GM18505 (cell line): ENCODE measurements at regions not wholly inside any gene's neighbourhood (a gene's known extent, or its start where the extent isn't known, plus 50 kb on each side); places are given as distances from the start of the nearest gene placed in this dataset.

ENCODE experiments used
- ATAC-seq: cut with Tn5 transposase; IDR thresholded peaks from one replicate; pipeline ENCODE4 v1.9.1; 2021; ENCODE audit not compliant: unreplicated experiment
- POLR2A ChIP-seq: IDR thresholded peaks from 4 replicates; pipeline ENCODE4 v1.6.1; 2011; ENCODE audit warnings: borderline replicate concordance; ENCODE audit not compliant: insufficient read depth, insufficient read length; ENCODE audit errors: extremely low read depth

DNA sequence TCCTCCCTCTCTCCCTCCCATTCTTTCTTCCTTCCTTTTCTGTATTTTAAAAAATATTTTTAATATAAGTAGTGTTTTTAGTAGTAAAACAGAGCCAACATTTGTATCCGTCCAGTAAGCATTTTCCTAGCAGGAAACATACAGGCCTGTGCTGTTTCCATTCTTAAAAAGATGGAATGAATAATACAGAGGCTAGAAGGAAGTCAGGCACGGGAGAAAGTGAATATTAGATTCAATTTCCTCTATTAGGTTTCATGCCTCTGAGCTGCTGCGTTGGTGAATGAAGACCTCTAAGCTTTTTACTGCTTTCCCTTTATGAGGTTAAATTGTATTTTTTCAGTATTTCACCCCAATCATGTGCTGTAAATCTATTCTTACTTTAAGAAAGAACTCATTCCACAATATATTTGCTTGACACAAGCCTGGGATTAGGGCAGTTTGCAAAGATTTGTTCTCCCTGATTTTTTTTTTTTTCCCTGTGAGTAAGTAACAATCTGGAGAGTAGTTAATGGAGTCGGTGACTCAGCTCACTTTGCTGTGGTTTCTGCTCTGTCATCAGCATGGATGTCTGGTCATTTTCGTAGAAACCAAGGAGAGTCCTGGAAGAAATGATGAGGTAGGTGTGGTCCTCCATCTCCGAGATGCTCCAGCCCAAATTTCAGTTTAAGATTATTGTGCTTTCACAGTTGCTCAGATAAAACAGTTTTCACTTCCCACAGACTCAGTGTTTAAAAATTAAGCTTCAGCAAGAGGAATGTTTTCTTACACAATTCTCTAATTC, 76.1 kb upstream of the PITRM1 start:
- no peak for ATAC-seq
- no peak for TF ChIP-seq POLR2A

- ATAC-seq, result no peak
- no peak for TF ChIP-seq POLR2A
Measured at GRCh38 chr10:3245395-3245794, 72.8 kb upstream of the PITRM1 start.

GRCh38 chr10:3241967-3242650, 69.5 kb upstream of the PITRM1 start:
- no peak for TF ChIP-seq POLR2A

DNA sequence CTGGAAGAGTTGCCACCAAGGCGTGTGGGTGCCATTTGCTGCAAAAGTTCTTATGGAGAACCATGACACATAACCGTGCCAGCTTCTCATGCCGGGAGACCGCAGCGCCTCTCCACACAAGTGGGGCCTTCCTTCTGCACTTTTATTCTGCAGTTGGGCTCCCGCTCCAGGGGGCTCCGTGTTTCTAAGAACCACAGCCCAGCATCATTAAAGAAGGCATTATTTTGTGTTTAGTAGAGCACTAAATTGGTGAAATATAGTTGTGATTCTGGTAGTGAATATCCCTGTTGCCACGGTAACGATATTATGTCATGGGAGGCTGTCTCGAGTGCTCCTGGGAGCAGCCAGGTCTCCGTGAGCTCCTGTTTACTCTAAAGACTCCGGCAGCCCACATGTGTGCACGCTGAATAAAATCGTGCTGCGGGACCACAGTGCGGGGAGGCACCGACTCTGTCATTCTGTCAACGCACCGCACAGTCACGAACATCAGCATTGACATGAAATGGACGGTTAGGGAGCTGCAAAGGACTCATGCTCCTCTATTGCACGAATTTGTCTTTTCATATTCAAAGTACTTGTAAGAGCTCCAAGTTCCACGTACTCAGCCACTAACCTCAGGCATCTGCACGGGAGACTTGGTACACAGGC, 68.8 kb upstream of the PITRM1 start:
- TF ChIP-seq POLR2A, result no peak
- ATAC-seq, result no peak

More at GRCh38 chr10:3241967-3242650, 69.5 kb upstream of the PITRM1 start:
- no peak for ATAC-seq

DNA sequence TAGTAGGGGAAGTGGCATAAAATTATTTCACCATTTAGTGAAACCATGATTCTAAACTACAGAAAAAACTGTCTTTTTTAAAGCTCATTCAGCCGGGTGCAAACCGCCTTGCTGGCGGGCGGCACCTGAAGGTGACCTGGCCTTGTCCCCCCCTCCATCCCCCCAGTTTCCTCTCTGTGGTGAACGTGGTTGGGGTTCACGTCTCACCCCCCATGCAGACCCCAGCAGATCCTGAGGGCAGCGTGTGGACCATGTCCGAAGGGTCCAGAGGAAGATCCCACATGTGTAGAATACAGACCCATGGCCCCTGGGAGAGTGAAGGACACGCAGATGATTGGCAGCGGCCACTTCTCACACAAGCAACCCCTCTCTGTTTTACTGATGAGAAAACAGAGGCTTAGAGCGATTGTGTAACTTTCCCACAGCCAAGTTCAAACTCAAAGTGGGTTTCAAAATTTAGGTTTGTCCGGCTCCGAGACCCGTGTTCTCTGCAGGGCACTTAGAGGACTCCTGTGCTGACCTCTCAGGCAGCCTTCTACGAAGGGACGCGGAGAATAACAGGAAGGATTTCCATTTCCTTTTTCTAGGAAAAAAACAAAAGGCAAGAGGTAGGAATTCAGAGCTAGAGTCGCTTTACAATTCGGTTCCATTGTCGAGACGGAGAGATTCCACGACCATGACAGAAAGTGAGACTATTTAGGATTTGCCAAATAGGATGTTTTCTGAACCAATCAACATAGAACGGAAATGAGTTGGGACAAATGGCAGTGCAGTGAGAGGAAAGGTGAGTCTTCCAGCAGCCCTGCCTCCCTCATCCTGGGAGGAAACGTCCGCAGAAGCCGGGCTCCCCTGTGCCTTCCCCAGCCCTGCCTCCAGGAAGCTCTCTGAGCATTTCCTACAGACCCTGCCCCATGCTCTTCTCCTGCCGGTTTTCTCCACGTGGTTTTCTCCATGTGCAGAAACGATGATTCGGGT, 67.6 kb upstream of the PITRM1 start:
- no peak for ATAC-seq

DNA sequence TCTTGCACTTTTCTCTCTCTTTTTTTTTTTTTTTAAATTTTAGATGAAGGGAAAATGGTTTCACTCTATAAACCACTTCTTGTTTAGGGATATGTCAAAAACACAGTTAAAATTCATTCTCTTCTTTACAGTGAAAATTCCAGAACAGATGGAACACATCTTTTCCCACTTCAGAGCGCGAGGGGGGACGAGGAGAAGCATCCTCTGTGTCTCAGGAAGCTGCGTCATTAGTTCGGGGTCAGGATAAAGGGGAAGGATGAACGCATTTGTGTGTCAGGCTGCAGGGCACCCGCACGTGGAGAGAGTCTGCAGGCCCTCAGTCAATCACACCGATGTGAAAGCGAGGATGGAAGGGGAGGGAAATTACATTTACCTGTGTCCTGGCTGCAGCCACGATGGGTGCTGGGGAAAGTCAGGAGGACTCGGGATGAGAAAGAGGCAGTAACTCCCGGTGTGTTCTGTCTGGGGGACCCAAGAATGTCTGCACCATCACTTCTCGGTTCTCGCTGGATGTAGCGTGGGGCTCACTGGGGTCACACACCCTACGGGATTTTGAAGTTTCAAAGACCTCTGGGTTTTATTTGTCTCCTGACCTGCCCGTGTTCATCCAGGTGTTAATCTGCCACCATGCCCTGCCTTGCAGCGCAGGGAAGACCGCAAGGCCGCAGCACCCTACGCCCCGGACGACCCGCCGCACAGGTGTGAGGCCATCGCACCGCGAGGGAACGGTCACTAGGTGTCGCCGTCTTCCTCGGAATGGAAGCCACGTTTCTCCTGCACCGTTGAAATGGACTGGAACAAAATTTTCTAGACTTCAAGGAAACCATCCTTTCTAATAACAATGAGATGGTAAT, 66.7 kb upstream of the PITRM1 start:
- ATAC-seq, result peak; percentile 52
- no peak for TF ChIP-seq POLR2A

More for the DNA sequence above, 67.6 kb upstream of the PITRM1 start:
- TF ChIP-seq POLR2A, result no peak

DNA sequence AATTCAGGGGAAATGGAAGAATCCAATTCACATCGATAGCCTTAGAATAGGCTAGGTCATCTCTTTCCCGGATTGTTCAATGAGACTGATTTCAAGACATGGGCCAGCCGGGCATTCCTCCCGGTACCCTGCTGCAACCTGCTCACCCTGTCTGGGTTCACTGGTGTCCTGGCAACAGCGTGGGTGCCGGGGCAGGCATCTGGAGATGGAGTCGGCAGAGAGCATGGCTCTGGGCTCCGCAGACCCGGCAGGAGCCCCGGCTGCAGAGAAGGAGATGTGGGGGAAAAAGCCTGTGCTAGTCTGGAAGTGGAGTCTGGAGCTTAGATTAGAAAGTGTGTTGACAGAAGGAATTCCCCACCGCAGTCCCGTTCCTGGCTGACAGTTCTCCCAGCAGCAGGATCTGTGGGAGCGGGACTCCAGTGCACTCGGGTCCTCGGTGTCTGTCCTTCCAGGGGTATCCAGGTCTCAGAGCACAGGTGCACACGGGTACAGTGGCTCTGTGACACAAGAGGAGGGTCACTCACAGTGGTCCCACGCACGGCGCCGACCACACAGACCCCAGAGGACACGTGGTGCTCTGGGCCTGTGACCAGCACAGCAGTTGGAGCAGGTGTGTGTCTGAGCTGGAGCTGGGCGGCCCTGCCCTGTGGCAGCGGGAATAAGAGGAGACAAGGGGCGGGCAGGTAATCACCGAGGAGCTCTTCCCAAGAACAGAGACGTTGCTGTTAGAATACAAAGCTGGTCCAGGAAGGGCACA, 65.7 kb upstream of the PITRM1 start:
- no peak for TF ChIP-seq POLR2A
- ATAC-seq, result no peak

DNA sequence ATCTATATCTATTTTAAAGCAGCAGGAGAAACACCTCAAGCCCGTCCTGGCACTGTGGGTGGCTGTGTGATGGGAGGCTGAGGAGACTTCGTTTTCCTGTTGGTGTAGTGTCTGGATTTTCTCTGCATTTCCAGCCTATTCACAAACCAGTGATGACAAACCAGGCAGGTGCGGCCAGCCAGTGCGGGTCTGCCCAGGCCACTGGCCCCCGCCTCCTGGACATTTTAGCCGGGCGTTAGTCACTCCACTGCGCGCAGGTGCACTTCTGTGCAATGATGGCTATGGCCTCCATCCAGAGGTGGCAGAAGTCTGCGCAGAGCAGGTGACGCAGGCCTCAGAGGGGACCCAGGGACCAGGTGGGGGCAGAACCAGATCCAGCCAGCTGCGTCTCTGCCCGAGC, 64.9 kb upstream of the PITRM1 start:
- TF ChIP-seq POLR2A, result no peak
- ATAC-seq, result no peak

DNA sequence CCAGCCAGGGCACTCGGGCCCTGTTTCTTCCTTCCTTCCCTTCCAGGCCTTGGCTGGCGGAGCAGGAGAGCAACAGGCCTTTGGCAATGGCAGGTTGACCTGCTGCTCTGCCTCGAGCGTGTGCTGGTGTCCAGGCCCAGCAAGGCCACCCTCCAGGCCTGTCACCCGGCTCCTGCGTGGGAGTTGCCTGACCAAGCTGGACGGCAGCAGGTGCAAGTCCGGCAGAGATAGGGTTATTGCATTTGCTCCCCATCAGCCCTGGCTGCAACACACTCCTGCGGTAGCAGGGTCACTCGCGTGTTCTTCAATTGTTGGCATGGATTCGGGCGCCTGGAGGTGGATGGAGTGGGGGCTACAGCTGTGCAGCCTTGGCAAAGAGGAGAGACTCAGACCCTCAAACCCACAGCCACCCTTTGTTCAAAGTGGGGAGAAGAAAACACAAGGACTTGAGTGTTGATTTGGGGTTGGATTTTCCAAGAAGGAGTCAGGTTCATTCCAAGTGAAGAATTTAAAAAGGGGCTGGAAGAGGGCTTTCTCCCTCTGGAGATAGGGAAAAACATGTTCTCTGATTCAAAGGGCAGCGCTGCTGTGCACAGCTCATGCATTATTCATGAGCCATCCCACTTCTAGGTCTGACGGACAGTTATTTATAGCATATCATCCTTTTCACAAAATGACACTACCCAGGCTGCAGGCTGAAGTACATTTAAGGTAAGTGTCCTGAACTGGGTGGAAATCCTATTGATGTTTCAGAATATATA, 64.2 kb upstream of the PITRM1 start:
- ATAC-seq, result no peak
- TF ChIP-seq POLR2A, result no peak

GRCh38 chr10:3235996-3236510, 63.5 kb upstream of the PITRM1 start:
- no peak for ATAC-seq
- no peak for TF ChIP-seq POLR2A
